Neural cell (in vitro differentiated cells): ENCODE measurements at regions not wholly inside any gene's neighbourhood (a gene's known extent, or its start where the extent isn't known, plus 50 kb on each side); places are given as distances from the start of the nearest gene placed in this dataset.

Experiments
- H2AFZ ChIP-seq: fragments of 200-600, 300-800 bp; sonication (generic), shearing (Covaris generic); 2 replicates; pipeline ENCODE4 v1.6.0; 2014; ENCODE audit warnings: low read depth, mild to moderate bottlenecking, antibody characterized with exemption, low read length, moderate library complexity
- H3F3A ChIP-seq: fragments of 200-600 bp; shearing (Covaris generic); 2 replicates; pipeline ENCODE4 v1.6.1; 2016; ENCODE audit warnings: mild to moderate bottlenecking, moderate library complexity, mixed read lengths, antibody characterized with exemption, low read length; ENCODE audit not compliant: insufficient read depth, poor library complexity, severe bottlenecking
- H3K27ac ChIP-seq: fragments of 200-600, 300-800 bp; sonication (generic), shearing (Covaris generic); 2 replicates; pipeline ENCODE4 v1.5.1; 2014; ENCODE audit warnings: mild to moderate bottlenecking, low read length, moderate library complexity
- H3K27me3 ChIP-seq: fragments of 300-800, 200-600 bp; sonication (generic), shearing (Covaris generic); 2 replicates; pipeline ENCODE4 v1.6.0; 2014; ENCODE audit warnings: mild to moderate bottlenecking, low read depth, low read length, moderate library complexity; ENCODE audit not compliant: insufficient read depth
- H3K36me3 ChIP-seq: fragments of 300-800, 200-600 bp; sonication (generic), shearing (Covaris generic); 2 replicates; pipeline ENCODE4 v1.5.1; 2014; ENCODE audit warnings: mild to moderate bottlenecking, antibody characterized with exemption, low read length, moderate library complexity; ENCODE audit not compliant: insufficient read depth
- H3K4me2 ChIP-seq: fragments of 300-800, 200-600 bp; sonication (generic), shearing (Covaris generic); 2 replicates; pipeline ENCODE4 v1.6.0; 2014; ENCODE audit warnings: mild to moderate bottlenecking, low read length
- H3K4me3 ChIP-seq: fragments of 300-800, 200-600 bp; sonication (generic), shearing (Covaris generic); 2 replicates; pipeline ENCODE4 v1.5.1; 2014; ENCODE audit warnings: mild to moderate bottlenecking, low read length, moderate library complexity
- H3K79me2 ChIP-seq: fragments of 200-600 bp; shearing (Covaris generic); replicated peaks from 2 replicates; pipeline ENCODE4 v1.6.0; 2014; ENCODE audit warnings: mild to moderate bottlenecking, low read length, moderate library complexity; ENCODE audit not compliant: insufficient read depth
- H3K9ac ChIP-seq: fragments of 300-800, 200-600 bp; sonication (generic), shearing (Covaris generic); 2 replicates; pipeline ENCODE4 v1.6.1; 2016; ENCODE audit warnings: mild to moderate bottlenecking, low read length, mixed read lengths
- H3K9me2 ChIP-seq: fragments of 200-600 bp; shearing (Covaris generic); 2 replicates; pipeline ENCODE4 v1.6.1; 2016; ENCODE audit warnings: mild to moderate bottlenecking, low read length, mixed read lengths; ENCODE audit not compliant: insufficient read depth
- H3K9me3 ChIP-seq: fragments of 200-600, 300-800 bp; sonication (generic), shearing (Covaris generic); 2 replicates; pipeline ENCODE4 v1.6.1; 2016; ENCODE audit warnings: mild to moderate bottlenecking, mixed run types, low read length, moderate library complexity, mixed read lengths
- H4K20me1 ChIP-seq: fragments of 200-600 bp; shearing (Covaris generic); 2 replicates; pipeline ENCODE4 v1.6.1; 2016; ENCODE audit warnings: mild to moderate bottlenecking, mixed run types; ENCODE audit not compliant: insufficient read depth
- EP300 ChIP-seq: fragments of 450-650 bp; conservative IDR thresholded peaks from 2 replicates; pipeline ENCODE4 v1.6.1; 2014; ENCODE audit warnings: antibody characterized with exemption, mild to moderate bottlenecking, moderate library complexity; ENCODE audit not compliant: poor library complexity, severe bottlenecking
- EZH2 ChIP-seq: fragments of 200-600, 300-800 bp; shearing (Covaris generic), sonication (generic); IDR thresholded peaks from 2 replicates; pipeline ENCODE4 v1.6.1; 2014; ENCODE audit warnings: antibody characterized with exemption, low read length, borderline replicate concordance, mild to moderate bottlenecking; ENCODE audit not compliant: insufficient read depth, poor library complexity, severe bottlenecking
- MXI1 ChIP-seq: fragments of 450-650 bp; conservative IDR thresholded peaks from 2 replicates; pipeline ENCODE4 v1.6.1; 2014; ENCODE audit warnings: antibody characterized with exemption, mild to moderate bottlenecking; ENCODE audit not compliant: poor library complexity, severe bottlenecking
- POLR2AphosphoS5 ChIP-seq: IDR thresholded peaks from 2 replicates; pipeline ENCODE4 v1.6.1; 2012
- RAD21 ChIP-seq: fragments of 450-650 bp; conservative IDR thresholded peaks from 2 replicates; pipeline ENCODE4 v1.6.1; 2014; ENCODE audit warnings: antibody characterized with exemption, mild to moderate bottlenecking, moderate library complexity
- REST ChIP-seq: IDR thresholded peaks from 2 replicates; pipeline ENCODE4 v1.6.1; 2012; ENCODE audit warnings: borderline replicate concordance
- SMC3 ChIP-seq: fragments of 450-650 bp; conservative IDR thresholded peaks from 2 replicates; pipeline ENCODE4 v1.6.1; 2014; ENCODE audit warnings: antibody characterized with exemption, mild to moderate bottlenecking, moderate library complexity; ENCODE audit not compliant: poor library complexity
- TAF1 ChIP-seq: IDR thresholded peaks from 2 replicates; pipeline ENCODE4 v1.6.1; 2012; ENCODE audit warnings: low read depth
- TF ChIP-seq, protein P1 (sequence below): fragments of 450-650 bp; IDR thresholded peaks from 2 replicates; pipeline ENCODE4 v1.5.1; 2014; ENCODE audit warnings: antibody characterized with exemption, mild to moderate bottlenecking, moderate library complexity; ENCODE audit not compliant: poor library complexity, severe bottlenecking

DNA sequence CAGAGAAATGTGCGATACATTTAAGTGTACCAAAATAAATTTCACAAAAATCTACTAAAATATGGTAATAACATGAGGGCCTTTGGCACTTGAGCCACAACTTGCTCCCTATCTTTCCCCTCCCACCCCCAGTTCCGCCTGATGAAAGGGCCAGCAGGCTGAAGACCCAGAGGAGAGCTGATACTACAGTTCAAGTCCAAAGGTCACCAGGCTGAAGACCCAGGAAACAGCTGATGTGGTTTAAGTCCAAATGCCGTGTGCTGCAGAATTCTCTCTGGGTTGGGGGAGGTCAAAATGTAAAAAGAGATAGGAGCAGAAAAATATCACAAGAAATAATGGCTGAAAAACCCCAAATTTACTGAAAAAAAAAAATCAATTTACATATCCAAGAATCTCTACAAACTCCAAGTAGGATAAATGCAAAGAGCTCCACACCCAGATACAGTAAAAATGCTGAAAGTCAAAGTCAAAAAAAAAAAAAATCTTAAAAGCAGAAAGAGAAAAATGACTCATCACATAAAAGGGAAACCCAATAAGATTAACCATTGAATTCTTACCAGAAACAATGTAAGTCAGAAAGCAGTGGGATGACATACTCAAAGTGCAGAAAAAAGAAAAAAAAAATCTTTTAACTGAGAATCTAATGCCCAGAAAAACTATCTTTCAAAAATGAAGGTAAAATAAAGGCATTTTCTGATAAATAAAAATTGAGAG is 452.1 kb upstream of the ASIC2 start:
- Histone ChIP-seq H3K79me2 (no peaks in the 10 kb centered on the region), H3K9me3 (no peaks in the 10 kb centered on the region), H3K27me3 (no peaks in the 10 kb centered on the region), H3K4me2 (no peak overlapping the region), H3K9ac (no peak overlapping the region), H3K27ac (no peak overlapping the region), H2AFZ (no peak overlapping the region), H3F3A (no peaks in the 10 kb centered on the region), H3K36me3 (no peaks in the 10 kb centered on the region), H3K4me3 (no peak overlapping the region), H4K20me1 (no peaks in the 10 kb centered on the region), H3K9me2 (no peaks in the 10 kb centered on the region)
- TF ChIP-seq, protein P1, sequence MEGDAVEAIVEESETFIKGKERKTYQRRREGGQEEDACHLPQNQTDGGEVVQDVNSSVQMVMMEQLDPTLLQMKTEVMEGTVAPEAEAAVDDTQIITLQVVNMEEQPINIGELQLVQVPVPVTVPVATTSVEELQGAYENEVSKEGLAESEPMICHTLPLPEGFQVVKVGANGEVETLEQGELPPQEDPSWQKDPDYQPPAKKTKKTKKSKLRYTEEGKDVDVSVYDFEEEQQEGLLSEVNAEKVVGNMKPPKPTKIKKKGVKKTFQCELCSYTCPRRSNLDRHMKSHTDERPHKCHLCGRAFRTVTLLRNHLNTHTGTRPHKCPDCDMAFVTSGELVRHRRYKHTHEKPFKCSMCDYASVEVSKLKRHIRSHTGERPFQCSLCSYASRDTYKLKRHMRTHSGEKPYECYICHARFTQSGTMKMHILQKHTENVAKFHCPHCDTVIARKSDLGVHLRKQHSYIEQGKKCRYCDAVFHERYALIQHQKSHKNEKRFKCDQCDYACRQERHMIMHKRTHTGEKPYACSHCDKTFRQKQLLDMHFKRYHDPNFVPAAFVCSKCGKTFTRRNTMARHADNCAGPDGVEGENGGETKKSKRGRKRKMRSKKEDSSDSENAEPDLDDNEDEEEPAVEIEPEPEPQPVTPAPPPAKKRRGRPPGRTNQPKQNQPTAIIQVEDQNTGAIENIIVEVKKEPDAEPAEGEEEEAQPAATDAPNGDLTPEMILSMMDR: no peak
- no peak for TF ChIP-seq REST
- no peak for TF ChIP-seq POLR2AphosphoS5
- no peak for TF ChIP-seq TAF1
- no peak for TF ChIP-seq EZH2
- no peak for TF ChIP-seq EP300
- no peak for TF ChIP-seq MXI1
- no peak for TF ChIP-seq RAD21
- TF ChIP-seq SMC3: no peak

GRCh38 chr17:33749171-33749570 is 456.1 kb upstream of the ASIC2 start:
- no peak overlapping the region for H2AFZ ChIP-seq
- H3K9me3 ChIP-seq: no peaks in the 10 kb centered on the region
- H3F3A ChIP-seq: no peaks in the 10 kb centered on the region
- H3K36me3 ChIP-seq: no peaks in the 10 kb centered on the region
- no peaks in the 10 kb centered on the region for H3K79me2 ChIP-seq
- no peak overlapping the region for H3K4me2 ChIP-seq
- TF ChIP-seq MXI1 (no peak), EZH2 (no peak), TAF1 (no peak), POLR2AphosphoS5 (no peak), RAD21 (no peak), EP300 (no peak), REST (no peak), SMC3 (no peak)
- TF ChIP-seq, protein P1: no peak
- H3K4me3 ChIP-seq: no peak overlapping the region
- no peaks in the 10 kb centered on the region for H3K27me3 ChIP-seq
- H3K9ac ChIP-seq: no peak overlapping the region
- no peak overlapping the region for H3K27ac ChIP-seq
- H3K9me2 ChIP-seq: no peaks in the 10 kb centered on the region
- no peaks in the 10 kb centered on the region for H4K20me1 ChIP-seq
